ENCODE measurements at regions not wholly inside any gene's neighbourhood (a gene's known extent, or its start where the extent isn't known, plus 50 kb on each side); places are given as distances from the start of the nearest gene placed in this dataset.

DNA sequence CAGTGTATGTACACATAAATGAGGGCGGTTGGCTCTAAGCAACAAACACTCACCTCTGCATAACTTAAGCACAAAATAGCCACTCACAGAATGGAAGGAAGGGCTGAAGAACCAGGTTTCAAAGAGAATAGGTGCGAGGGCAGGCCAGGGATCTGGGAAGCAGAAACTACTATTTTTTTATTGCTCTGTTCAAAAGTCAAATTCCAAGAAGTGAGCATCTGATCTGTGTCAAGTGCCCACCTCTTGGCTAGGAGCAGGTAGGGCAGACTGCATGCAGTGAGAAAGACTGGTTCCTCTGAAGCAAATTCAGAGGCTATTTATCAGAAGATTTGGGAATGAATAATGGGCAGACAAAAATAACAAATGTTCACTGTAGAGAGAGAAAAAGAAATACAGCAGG, 336.4 kb upstream of the CTNNB1 start:
- TF ChIP-seq, protein P1, sequence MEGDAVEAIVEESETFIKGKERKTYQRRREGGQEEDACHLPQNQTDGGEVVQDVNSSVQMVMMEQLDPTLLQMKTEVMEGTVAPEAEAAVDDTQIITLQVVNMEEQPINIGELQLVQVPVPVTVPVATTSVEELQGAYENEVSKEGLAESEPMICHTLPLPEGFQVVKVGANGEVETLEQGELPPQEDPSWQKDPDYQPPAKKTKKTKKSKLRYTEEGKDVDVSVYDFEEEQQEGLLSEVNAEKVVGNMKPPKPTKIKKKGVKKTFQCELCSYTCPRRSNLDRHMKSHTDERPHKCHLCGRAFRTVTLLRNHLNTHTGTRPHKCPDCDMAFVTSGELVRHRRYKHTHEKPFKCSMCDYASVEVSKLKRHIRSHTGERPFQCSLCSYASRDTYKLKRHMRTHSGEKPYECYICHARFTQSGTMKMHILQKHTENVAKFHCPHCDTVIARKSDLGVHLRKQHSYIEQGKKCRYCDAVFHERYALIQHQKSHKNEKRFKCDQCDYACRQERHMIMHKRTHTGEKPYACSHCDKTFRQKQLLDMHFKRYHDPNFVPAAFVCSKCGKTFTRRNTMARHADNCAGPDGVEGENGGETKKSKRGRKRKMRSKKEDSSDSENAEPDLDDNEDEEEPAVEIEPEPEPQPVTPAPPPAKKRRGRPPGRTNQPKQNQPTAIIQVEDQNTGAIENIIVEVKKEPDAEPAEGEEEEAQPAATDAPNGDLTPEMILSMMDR (IDR thresholded peaks at IDR 0.05) = no peak
- TF ChIP-seq ZFX (IDR thresholded peaks at IDR 0.05; ENCODE audit: borderline replicate concordance) = no peak
